ENCODE measurements at regions not wholly inside any gene's neighbourhood (a gene's known extent, or its start where the extent isn't known, plus 50 kb on each side); places are given as distances from the start of the nearest gene placed in this dataset.

DNA sequence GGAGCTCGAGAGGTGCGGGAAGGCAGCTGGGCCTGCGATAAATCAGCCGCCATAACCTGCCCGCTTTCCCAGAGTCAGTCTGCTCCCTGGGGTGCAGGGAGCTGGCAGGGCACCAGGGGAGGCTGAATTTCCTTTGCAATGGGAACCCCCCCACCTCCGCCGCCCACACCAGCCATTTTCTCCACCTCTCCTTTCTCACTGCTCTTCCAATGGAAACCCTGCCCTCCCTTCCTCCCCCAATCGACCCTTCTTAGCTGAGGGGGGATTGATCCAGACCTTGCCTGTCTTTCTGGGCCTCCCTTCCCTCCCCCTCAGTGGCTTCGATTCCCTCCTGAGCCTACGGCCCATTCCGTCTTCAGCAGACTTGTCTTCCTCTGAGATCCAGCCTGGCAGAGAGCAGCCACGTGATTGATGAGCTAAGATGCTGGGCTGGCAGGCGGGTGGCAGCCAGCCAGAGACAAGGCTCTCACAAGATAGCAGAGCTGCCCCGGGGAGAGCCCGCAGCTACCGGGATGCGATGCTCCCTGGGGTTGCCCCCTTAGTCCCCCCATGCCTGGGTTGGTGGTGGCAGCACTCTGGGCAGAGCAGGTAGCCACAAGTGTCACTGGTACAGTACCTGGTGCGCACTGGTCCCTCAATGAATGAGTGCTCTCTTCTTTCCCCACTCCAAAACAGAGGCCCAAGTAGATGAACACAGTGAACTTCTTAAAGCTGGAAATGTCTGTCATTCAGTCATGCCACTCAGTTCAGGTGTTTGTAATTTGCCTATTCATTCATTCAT, 53.7 kb upstream of the FABP6 start:
- peak; percentile 25 to 85 for DNase-seq

DNA sequence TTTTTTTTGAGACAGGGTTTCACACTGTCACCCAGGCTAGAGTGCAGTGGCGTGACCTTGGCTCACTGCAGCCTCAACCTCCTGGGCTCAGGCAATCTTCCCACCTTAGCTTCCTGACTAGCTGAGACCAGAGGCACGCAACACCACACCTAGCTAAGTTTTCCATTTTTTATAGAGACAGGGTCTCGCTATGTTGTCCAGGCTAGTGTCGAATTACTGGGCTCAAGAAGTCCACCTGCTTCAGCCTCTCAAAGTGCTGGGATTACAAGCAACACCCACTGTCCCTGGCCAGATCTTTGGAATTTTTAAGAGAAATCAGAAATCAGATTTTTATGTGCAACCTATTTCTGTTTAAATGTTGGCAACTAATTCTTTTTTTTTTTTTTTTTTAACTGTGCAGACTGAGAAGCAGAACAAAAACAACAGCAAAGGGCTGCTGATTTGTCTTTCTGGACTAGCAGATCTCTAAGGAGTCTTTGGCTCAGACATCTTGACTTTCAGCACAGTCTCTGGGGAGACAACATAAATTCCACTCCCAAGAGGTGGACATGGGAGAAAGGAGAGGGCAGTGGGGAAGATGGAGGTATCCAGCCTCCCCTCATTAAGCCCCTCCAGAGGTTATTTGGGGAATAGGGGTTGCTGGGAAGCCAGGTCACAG, 54.4 kb upstream of the FABP6 start:
- DNase-seq: no peak

GRCh38 chr5:160174290-160174689, 55.0 kb upstream of the FABP6 start:
- DNase-seq: no peak

- DNase-seq: no peak
These were observed 52.4 kb upstream of the PWWP2A start for GRCh38 chr5:160171666-160172065.

GRCh38 chr5:160169326-160169725, 50.1 kb upstream of the PWWP2A start:
- DNase-seq: no peak

All from NCI-H187 (cell line).